Lower leg skin (tissue), 3 donors: ENCODE measurements at regions not wholly inside any gene's neighbourhood (a gene's known extent, or its start where the extent isn't known, plus 50 kb on each side); places are given as distances from the start of the nearest gene placed in this dataset.

Source experiments
- POLR2A ChIP-seq, 2 donors: fragments of 450-650 bp; IDR thresholded peaks; one replicate each; pipeline ENCODE4 v1.6.1; 2016 to 2017; ENCODE audit warnings: antibody characterized with exemption in 2 of 2, mild to moderate bottlenecking in 1 of 2, moderate library complexity in 1 of 2
- TF ChIP-seq, protein P1 (sequence below), 3 donors: fragments of 450-650 bp; IDR thresholded peaks; one replicate each; pipeline ENCODE4 v1.5.1; 2016; ENCODE audit warnings: antibody characterized with exemption in 3 of 3, mild to moderate bottlenecking in 3 of 3, moderate library complexity in 2 of 3

- TF ChIP-seq, protein P1, sequence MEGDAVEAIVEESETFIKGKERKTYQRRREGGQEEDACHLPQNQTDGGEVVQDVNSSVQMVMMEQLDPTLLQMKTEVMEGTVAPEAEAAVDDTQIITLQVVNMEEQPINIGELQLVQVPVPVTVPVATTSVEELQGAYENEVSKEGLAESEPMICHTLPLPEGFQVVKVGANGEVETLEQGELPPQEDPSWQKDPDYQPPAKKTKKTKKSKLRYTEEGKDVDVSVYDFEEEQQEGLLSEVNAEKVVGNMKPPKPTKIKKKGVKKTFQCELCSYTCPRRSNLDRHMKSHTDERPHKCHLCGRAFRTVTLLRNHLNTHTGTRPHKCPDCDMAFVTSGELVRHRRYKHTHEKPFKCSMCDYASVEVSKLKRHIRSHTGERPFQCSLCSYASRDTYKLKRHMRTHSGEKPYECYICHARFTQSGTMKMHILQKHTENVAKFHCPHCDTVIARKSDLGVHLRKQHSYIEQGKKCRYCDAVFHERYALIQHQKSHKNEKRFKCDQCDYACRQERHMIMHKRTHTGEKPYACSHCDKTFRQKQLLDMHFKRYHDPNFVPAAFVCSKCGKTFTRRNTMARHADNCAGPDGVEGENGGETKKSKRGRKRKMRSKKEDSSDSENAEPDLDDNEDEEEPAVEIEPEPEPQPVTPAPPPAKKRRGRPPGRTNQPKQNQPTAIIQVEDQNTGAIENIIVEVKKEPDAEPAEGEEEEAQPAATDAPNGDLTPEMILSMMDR (IDR thresholded peaks at IDR 0.05) = no peak
- no peak for TF ChIP-seq POLR2A (IDR thresholded peaks at IDR 0.05)
Measured at GRCh38 chr21:19510653-19511052, 1107.1 kb upstream of the TMPRSS15 start.
